ENCODE measurements at regions not wholly inside any gene's neighbourhood (a gene's known extent, or its start where the extent isn't known, plus 50 kb on each side); places are given as distances from the start of the nearest gene placed in this dataset.
A peak's percentile ranks its signal among the peaks of the same experiment; 100 is the strongest.
"Not testable (repeated sequence)": the region's sequence is repeated elsewhere in the genome, so short reads cannot be mapped to it uniquely, and the experiment has no call there.

GRCh38 chr3:116512281-116512680 lies 67.0 kb upstream of the LSAMP start:
- no peak for DNase-seq (ENCODE audit: low spot score)

GRCh38 chr3:116512931-116513330 lies 67.6 kb upstream of the LSAMP start:
- no peak for DNase-seq (ENCODE audit: low spot score)

- DNase-seq (ENCODE audit: low spot score): no peak
Observed at GRCh38 chr3:116515973-116516372, 70.7 kb upstream of the LSAMP start.

- no peak for DNase-seq (ENCODE audit: low spot score)
Observed at GRCh38 chr3:116517308-116517707, 72.0 kb upstream of the LSAMP start.

GRCh38 chr3:116519101-116519500 lies 73.8 kb upstream of the LSAMP start:
- not testable (repeated sequence) for DNase-seq (ENCODE audit: low spot score)

GRCh38 chr3:116519823-116520222 lies 74.5 kb upstream of the LSAMP start:
- not testable (repeated sequence) for DNase-seq (ENCODE audit: low spot score)

GRCh38 chr3:116524453-116525210 lies 79.3 kb upstream of the LSAMP start:
- peak; percentile 11 for DNase-seq (ENCODE audit: low spot score)

- no peak for DNase-seq (ENCODE audit: low spot score)
Observed at GRCh38 chr3:116552246-116552645, 107.0 kb upstream of the LSAMP start.

GRCh38 chr3:116553355-116553754 lies 108.1 kb upstream of the LSAMP start:
- no peak for DNase-seq (ENCODE audit: low spot score)

GRCh38 chr3:116561529-116561928 lies 116.2 kb upstream of the LSAMP start:
- DNase-seq (ENCODE audit: low spot score): no peak

GRCh38 chr3:116563351-116563750 lies 118.1 kb upstream of the LSAMP start:
- DNase-seq (ENCODE audit: low spot score): no peak

- DNase-seq (ENCODE audit: low spot score): no peak
Observed at GRCh38 chr3:116566478-116566960, 121.2 kb upstream of the LSAMP start.

GRCh38 chr3:116569611-116570010 lies 124.3 kb upstream of the LSAMP start:
- DNase-seq (ENCODE audit: low spot score): no peak

GRCh38 chr3:116579840-116580239 lies 129.7 kb upstream of the TUSC7 start:
- peak; percentile 9 for DNase-seq (ENCODE audit: low spot score)

- DNase-seq (ENCODE audit: low spot score): no peak
Observed at GRCh38 chr3:116586285-116586944, 123.2 kb upstream of the TUSC7 start.

GRCh38 chr3:116591236-116591635 lies 118.3 kb upstream of the TUSC7 start:
- no peak for DNase-seq (ENCODE audit: low spot score)

- DNase-seq (ENCODE audit: low spot score): no peak
Observed at GRCh38 chr3:116601206-116601605, 108.4 kb upstream of the TUSC7 start.

- no peak for DNase-seq (ENCODE audit: low spot score)
Observed at GRCh38 chr3:116607205-116607604, 102.4 kb upstream of the TUSC7 start.

- no peak for DNase-seq (ENCODE audit: low spot score)
Observed at GRCh38 chr3:116610124-116610523, 99.5 kb upstream of the TUSC7 start.

GRCh38 chr3:116614795-116615362 lies 94.7 kb upstream of the TUSC7 start:
- DNase-seq (ENCODE audit: low spot score): peak; percentile 6

GRCh38 chr3:116618138-116618537 lies 91.4 kb upstream of the TUSC7 start:
- DNase-seq (ENCODE audit: low spot score): no peak

- DNase-seq (ENCODE audit: low spot score): no peak
Observed at GRCh38 chr3:116618930-116619329, 90.6 kb upstream of the TUSC7 start.

- DNase-seq (ENCODE audit: low spot score): no peak
Observed at GRCh38 chr3:116630494-116630893, 79.1 kb upstream of the TUSC7 start.
